Activated B cell treated with CpG ODN at 0.5 μM for 24 hours (primary cell): ENCODE measurements at regions not wholly inside any gene's neighbourhood (a gene's known extent, or its start where the extent isn't known, plus 50 kb on each side); places are given as distances from the start of the nearest gene placed in this dataset.

ENCODE experiments used
- ATAC-seq: fragments of 200-7000 bp; cut with Tn5 transposase; one replicate; pipeline ENCODE4 v1.10.0; 2021; ENCODE audit warnings: low read depth, mild to moderate bottlenecking, moderate library complexity
- CTCF ChIA-PET: fragments of 350-600 bp; sonication (Branson Sonifier 250); formaldehyde crosslinking; loops from one replicate; lab custom pipeline; 2021; ENCODE audit warnings: antibody characterized with exemption; lab: Charles Lee
- POLR2A ChIA-PET: fragments of 350-600 bp; sonication (Branson Sonifier 250); formaldehyde crosslinking; loops from one replicate; lab custom pipeline; 2021; ENCODE audit warnings: antibody characterized with exemption; lab: Charles Lee
- DNase-seq: peaks from one replicate; pipeline ENCODE4 v3.0.0; 2022
- H3K27ac Mint-ChIP-seq: one replicate; pipeline ENCODE4 v1.8.0; 2020; ENCODE audit warnings: mixed read lengths
- H3K27me3 Mint-ChIP-seq: one replicate; pipeline ENCODE4 v1.8.0; 2021; ENCODE audit warnings: mixed read lengths
- H3K36me3 Mint-ChIP-seq: one replicate; pipeline ENCODE4 v1.8.0; 2021; ENCODE audit warnings: low read depth, mixed read lengths
- H3K4me1 Mint-ChIP-seq: one replicate; pipeline ENCODE4 v1.8.0; 2021; ENCODE audit warnings: mixed read lengths
- H3K4me3 Mint-ChIP-seq: one replicate; pipeline ENCODE4 v1.8.0; 2020; ENCODE audit warnings: mild to moderate bottlenecking, mixed read lengths
- H3K9me3 Mint-ChIP-seq: one replicate; pipeline ENCODE4 v1.8.0; 2020; ENCODE audit warnings: mixed read lengths
- intact Hi-C: fragments of 100-400 bp; cut with micrococcal nuclease; formaldehyde crosslinking; loops from one replicate; pipeline ENCODE4 v1.15.1; 2024
- TF ChIP-seq, protein P1 (sequence below): fragments of 200-600 bp; IDR thresholded peaks from one replicate; pipeline ENCODE4 v1.8.0; 2022; ENCODE audit warnings: antibody characterized with exemption, mild to moderate bottlenecking

DNA sequence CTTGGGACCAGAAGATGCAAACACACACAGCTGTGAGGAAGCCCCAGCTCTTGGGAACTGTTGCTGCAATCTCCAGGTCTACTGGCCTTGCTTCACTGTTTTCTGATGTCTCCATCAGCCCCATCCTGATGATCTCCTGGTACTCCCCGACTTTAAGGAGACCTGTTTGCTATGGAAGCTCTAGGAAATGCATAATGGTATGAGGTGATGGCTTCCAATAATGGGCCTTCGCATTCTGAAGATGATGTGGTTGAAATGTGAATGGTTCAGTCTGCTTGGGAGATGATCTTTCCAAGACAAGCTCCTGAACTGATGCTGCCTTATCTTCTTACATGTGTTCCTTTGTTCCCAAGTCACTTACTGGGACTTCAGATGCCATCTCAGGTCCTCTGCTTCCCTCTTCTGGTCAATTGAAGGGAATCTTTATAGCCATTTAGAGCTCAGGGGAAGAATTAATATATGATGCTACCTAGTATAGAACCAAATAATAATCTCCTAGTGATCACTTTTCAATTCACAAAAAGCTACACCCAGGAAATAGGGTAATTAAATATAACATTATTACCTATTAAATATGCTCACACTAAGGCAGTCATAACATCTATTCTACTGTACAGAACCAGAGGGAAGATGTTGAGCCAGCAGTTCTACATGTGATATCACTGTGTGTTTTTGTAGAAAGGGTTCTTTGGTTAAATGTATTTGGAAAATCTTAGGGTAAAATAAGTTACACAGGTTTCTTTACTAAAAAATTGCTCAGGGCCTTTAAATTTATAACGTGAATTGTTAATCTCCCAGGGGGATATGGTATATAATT lies 73.9 kb upstream of the VTCN1 start:
- H3K27me3 Mint-ChIP-seq = peaks cover 5% of the 10 kb centered on the region
- no peaks in the 10 kb centered on the region for H3K36me3 Mint-ChIP-seq
- TF ChIP-seq, protein P1, sequence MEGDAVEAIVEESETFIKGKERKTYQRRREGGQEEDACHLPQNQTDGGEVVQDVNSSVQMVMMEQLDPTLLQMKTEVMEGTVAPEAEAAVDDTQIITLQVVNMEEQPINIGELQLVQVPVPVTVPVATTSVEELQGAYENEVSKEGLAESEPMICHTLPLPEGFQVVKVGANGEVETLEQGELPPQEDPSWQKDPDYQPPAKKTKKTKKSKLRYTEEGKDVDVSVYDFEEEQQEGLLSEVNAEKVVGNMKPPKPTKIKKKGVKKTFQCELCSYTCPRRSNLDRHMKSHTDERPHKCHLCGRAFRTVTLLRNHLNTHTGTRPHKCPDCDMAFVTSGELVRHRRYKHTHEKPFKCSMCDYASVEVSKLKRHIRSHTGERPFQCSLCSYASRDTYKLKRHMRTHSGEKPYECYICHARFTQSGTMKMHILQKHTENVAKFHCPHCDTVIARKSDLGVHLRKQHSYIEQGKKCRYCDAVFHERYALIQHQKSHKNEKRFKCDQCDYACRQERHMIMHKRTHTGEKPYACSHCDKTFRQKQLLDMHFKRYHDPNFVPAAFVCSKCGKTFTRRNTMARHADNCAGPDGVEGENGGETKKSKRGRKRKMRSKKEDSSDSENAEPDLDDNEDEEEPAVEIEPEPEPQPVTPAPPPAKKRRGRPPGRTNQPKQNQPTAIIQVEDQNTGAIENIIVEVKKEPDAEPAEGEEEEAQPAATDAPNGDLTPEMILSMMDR = no peak
- ATAC-seq (no peak), DNase-seq (no peak)
- no peaks in the 10 kb centered on the region for H3K9me3 Mint-ChIP-seq
- no peak overlapping the region for H3K27ac Mint-ChIP-seq
- H3K4me1 Mint-ChIP-seq = no peaks in the 10 kb centered on the region
- CTCF ChIA-PET = no interaction called here
- POLR2A ChIA-PET = no interaction called here
- H3K4me3 Mint-ChIP-seq = no peak overlapping the region
- intact Hi-C loops = no loop called here

DNA sequence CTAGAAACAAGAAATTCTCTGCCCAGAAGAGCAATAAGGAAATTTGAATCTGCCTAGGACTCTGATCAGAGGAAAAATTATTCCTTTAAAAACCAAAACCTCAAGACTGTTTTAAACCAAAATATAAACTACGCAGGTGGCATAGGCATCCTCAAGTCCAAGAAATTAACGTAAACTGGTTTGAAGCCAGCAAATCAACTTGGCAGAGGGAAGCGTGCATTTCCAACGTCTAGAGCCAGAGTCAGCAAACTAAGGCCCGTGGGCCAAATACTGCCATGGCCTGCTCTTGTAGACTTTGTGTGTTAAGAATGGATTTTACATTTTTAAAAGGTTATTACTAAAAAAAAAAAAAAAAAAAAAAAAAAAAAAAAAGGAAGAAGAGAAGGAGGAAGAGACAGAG lies 67.8 kb upstream of the VTCN1 start:
- Mint-ChIP-seq H3K4me3 (no peak overlapping the region), H3K36me3 (no peaks in the 10 kb centered on the region), H3K27me3 (peaks cover under 1% of the 10 kb centered on the region), H3K9me3 (peaks cover 2% of the 10 kb centered on the region), H3K27ac (no peak overlapping the region), H3K4me1 (no peaks in the 10 kb centered on the region)
- intact Hi-C loops = no loop called here
- DNase-seq (no peak), ATAC-seq (no peak)
- ChIA-PET POLR2A (no interaction called here), CTCF (no interaction called here)
- TF ChIP-seq, protein P1 = no peak

DNA sequence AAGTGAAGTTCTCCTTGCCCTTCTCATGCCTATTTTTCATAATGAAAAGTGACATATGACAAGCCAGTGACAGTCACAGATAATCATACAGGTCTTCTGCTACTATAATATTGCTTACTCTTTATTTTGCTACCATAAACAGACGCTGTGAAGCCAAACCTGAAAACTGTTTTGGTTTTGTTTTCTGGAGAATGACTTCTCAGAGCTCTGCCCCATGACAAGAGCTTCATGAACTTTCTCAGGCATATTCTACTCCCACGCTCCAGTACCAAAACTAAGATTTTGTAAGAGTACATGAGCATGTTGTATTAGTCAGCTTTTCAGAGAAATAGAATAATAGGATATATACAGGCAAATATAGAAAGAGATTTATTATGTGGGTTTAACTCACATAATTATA lies 64.3 kb upstream of the VTCN1 start:
- Mint-ChIP-seq H3K36me3 (no peaks in the 10 kb centered on the region), H3K4me1 (no peaks in the 10 kb centered on the region), H3K27me3 (peaks cover 12% of the 10 kb centered on the region), H3K27ac (no peak overlapping the region), H3K4me3 (no peak overlapping the region), H3K9me3 (peaks cover 11% of the 10 kb centered on the region)
- ChIA-PET CTCF (no interaction called here), POLR2A (no interaction called here)
- TF ChIP-seq, protein P1 = no peak
- no peak for ATAC-seq
- intact Hi-C loops = no loop called here
- no peak for DNase-seq

DNA sequence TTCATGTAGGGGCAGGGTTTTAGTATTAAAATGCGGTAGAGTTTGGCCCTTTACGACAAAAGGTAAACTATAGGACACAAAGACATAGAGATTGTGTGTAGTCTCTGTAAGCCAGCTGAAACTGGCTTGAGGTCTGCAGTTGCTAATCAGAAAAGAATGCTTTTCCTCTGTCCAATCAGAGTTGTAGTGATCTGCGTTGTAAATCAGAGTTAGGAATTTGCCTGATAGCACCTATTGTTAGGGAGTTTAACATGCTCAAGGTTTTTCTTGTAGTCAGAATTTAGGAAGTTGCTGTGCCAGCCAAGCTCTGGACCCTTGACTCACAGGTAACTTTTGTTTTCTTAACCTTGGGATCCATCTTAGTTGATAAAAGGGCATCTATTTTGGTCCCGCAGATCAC lies 61.2 kb upstream of the VTCN1 start:
- no peak overlapping the region for H3K4me3 Mint-ChIP-seq
- ATAC-seq (no peak), DNase-seq (no peak)
- TF ChIP-seq, protein P1 = no peak
- no peaks in the 10 kb centered on the region for H3K4me1 Mint-ChIP-seq
- intact Hi-C loops = no loop called here
- ChIA-PET CTCF (interaction anchor here (0.9 kb wide), 1 partner anchor 624 kb away, joined by 3 read pairs; no protein-coding TSS in a partner anchor), POLR2A (no interaction called here)
- peaks cover 11% of the 10 kb centered on the region for H3K9me3 Mint-ChIP-seq
- no peak overlapping the region for H3K27ac Mint-ChIP-seq
- no peaks in the 10 kb centered on the region for H3K36me3 Mint-ChIP-seq
- H3K27me3 Mint-ChIP-seq = peaks cover 12% of the 10 kb centered on the region

DNA sequence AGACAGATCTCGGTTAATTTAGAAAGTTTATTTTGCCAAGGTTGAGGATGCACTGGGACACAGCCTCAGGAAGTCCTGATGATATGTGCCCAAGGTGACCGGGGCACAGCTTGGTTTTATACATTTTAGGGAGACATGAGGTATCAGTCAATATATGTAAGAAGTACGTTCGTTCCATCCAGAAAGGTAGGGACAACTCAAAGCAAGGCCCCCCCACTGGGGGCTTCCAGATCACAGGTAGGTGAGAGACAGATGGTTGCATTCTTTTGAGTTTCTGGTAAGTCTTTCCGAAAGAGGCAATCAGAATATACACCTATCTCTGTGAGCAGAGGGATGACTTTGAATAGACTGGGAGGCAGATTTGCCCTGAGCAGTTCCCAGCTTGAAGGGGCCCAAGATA lies 60.4 kb upstream of the VTCN1 start:
- Mint-ChIP-seq H3K27me3 (peaks cover 12% of the 10 kb centered on the region), H3K4me3 (no peak overlapping the region), H3K9me3 (peaks cover 11% of the 10 kb centered on the region), H3K36me3 (no peaks in the 10 kb centered on the region), H3K27ac (no peak overlapping the region), H3K4me1 (no peaks in the 10 kb centered on the region)
- intact Hi-C loops = no loop called here
- ATAC-seq (no peak), DNase-seq (no peak)
- CTCF ChIA-PET = no interaction called here
- POLR2A ChIA-PET = no interaction called here
- TF ChIP-seq, protein P1 = no peak
